H9 (cell line): ENCODE measurements at regions not wholly inside any gene's neighbourhood (a gene's known extent, or its start where the extent isn't known, plus 50 kb on each side); places are given as distances from the start of the nearest gene placed in this dataset.

Experiments used
- DNase-seq: peaks from one replicate; pipeline ENCODE4 v3.0.0-alpha.2; 2017
- H2AFZ ChIP-seq: one replicate; pipeline ENCODE4 v1.6.1; 2013; ENCODE audit warnings: mild to moderate bottlenecking, low read length, control low read depth, moderate library complexity
- H2AK5ac ChIP-seq: 2 replicates; pipeline ENCODE4 v1.6.1; 2013; ENCODE audit warnings: low read length, control low read depth, mixed read lengths; ENCODE audit not compliant: insufficient read length
- H2BK120ac ChIP-seq: one replicate; pipeline ENCODE4 v1.6.1; 2013; ENCODE audit warnings: low read depth, mild to moderate bottlenecking, low read length, control low read depth, inconsistent platforms; ENCODE audit not compliant: poor library complexity, severe bottlenecking
- H2BK12ac ChIP-seq: 2 replicates; pipeline ENCODE4 v1.6.1; 2013; ENCODE audit warnings: low read length, control low read depth, mixed read lengths, low read depth; ENCODE audit not compliant: insufficient read length
- H2BK15ac ChIP-seq: 2 replicates; pipeline ENCODE4 v1.6.1; 2013; ENCODE audit warnings: low read depth, low read length, control low read depth
- H2BK20ac ChIP-seq: one replicate; pipeline ENCODE4 v1.6.1; 2013; ENCODE audit warnings: low read depth, mild to moderate bottlenecking, low read length, control low read depth, inconsistent platforms; ENCODE audit not compliant: poor library complexity, severe bottlenecking
- H2BK5ac ChIP-seq: 2 replicates; pipeline ENCODE4 v1.6.1; 2013; ENCODE audit warnings: low read length, control low read depth, mixed read lengths; ENCODE audit not compliant: insufficient read length
- H3K14ac ChIP-seq: 2 replicates; pipeline ENCODE4 v1.6.1; 2013; ENCODE audit warnings: low read length, control low read depth; ENCODE audit not compliant: insufficient read depth
- H3K18ac ChIP-seq: 2 replicates; pipeline ENCODE4 v1.6.1; 2013; ENCODE audit warnings: low read depth, mild to moderate bottlenecking, mixed read lengths, low read length, control low read depth; ENCODE audit not compliant: insufficient read length
- H3K23ac ChIP-seq: 2 replicates; pipeline ENCODE4 v1.6.1; 2013; ENCODE audit warnings: low read length, control low read depth, mixed read lengths, low read depth; ENCODE audit not compliant: insufficient read length
- H3K23me2 ChIP-seq: 2 replicates; pipeline ENCODE4 v1.6.1; 2013; ENCODE audit warnings: low read depth, mild to moderate bottlenecking, mixed read lengths, low read length, control low read depth; ENCODE audit not compliant: insufficient read length, poor library complexity, severe bottlenecking
- H3K27ac ChIP-seq: 2 replicates; pipeline ENCODE4 v1.5.1; 2013; ENCODE audit warnings: low read length, control low read depth, mixed read lengths, low read depth; ENCODE audit not compliant: insufficient read length
- H3K27me3 ChIP-seq: 2 replicates; pipeline ENCODE4 v1.6.1; 2013; ENCODE audit warnings: low read length, control low read depth, inconsistent platforms; ENCODE audit not compliant: insufficient read depth
- H3K4ac ChIP-seq: 2 replicates; pipeline ENCODE4 v1.6.1; 2013; ENCODE audit warnings: low read depth, mild to moderate bottlenecking, control low read depth, inconsistent platforms, low read length, moderate library complexity
- H3K4me1 ChIP-seq: 2 replicates; pipeline ENCODE4 v1.6.1; 2013; ENCODE audit warnings: low read length, control low read depth, inconsistent platforms; ENCODE audit not compliant: insufficient read depth
- H3K4me2 ChIP-seq: 2 replicates; pipeline ENCODE4 v1.6.1; 2013; ENCODE audit warnings: low read length, control low read depth, mixed read lengths; ENCODE audit not compliant: insufficient read length, insufficient read depth
- H3K56ac ChIP-seq: 2 replicates; pipeline ENCODE4 v1.6.1; 2013; ENCODE audit warnings: low read depth, mild to moderate bottlenecking, mixed read lengths, low read length, control low read depth; ENCODE audit not compliant: insufficient read length
- H3K79me1 ChIP-seq: 2 replicates; pipeline ENCODE4 v1.6.1; 2013; ENCODE audit warnings: low read depth, mild to moderate bottlenecking, moderate library complexity, low read length, control low read depth, inconsistent platforms; ENCODE audit not compliant: insufficient read depth, poor library complexity, severe bottlenecking
- H3K79me2 ChIP-seq: 2 replicates; pipeline ENCODE4 v1.6.1; 2013; ENCODE audit warnings: low read length, control low read depth, inconsistent platforms; ENCODE audit not compliant: insufficient read depth
- H3K9ac ChIP-seq: 2 replicates; pipeline ENCODE4 v1.6.1; 2013; ENCODE audit warnings: low read length, control low read depth, mixed read lengths; ENCODE audit not compliant: insufficient read length; ENCODE audit errors: extremely low read depth
- H3K9me3 ChIP-seq: one replicate; pipeline ENCODE4 v1.6.1; 2013; ENCODE audit warnings: low read depth, low read length, inconsistent platforms; ENCODE audit not compliant: control insufficient read depth
- H3T11ph ChIP-seq: one replicate; pipeline ENCODE4 v1.6.1; 2013; ENCODE audit warnings: mild to moderate bottlenecking, low read length, control low read depth, inconsistent platforms
- H4K20me1 ChIP-seq: one replicate; pipeline ENCODE4 v1.6.1; 2013; ENCODE audit not compliant: control insufficient read depth, insufficient read length, insufficient read depth
- H4K5ac ChIP-seq: 2 replicates; pipeline ENCODE4 v1.6.1; 2013; ENCODE audit warnings: low read depth, mild to moderate bottlenecking, mixed read lengths, low read length, control low read depth; ENCODE audit not compliant: insufficient read length
- H4K8ac ChIP-seq: replicated peaks from 2 replicates; pipeline ENCODE4 v1.6.1; 2013; ENCODE audit warnings: low read length, control low read depth, mixed read lengths, low read depth; ENCODE audit not compliant: insufficient read length
- H4K91ac ChIP-seq: 2 replicates; pipeline ENCODE4 v1.6.1; 2013; ENCODE audit warnings: low read depth, mild to moderate bottlenecking, moderate library complexity, mixed read lengths, low read length, control low read depth; ENCODE audit not compliant: insufficient read length
- H3K27ac Mint-ChIP-seq, 3 experiments: 2 replicates in 2 of 3; 3 replicates in 1 of 3; pipeline ENCODE4 v1.8.0; 2020 to 2021; ENCODE audit warnings: mixed read lengths in 3 of 3, mild to moderate bottlenecking in 1 of 3, moderate library complexity in 1 of 3
- H3K27me3 Mint-ChIP-seq: 2 replicates; pipeline ENCODE4 v1.8.0; 2021; ENCODE audit warnings: low read depth, mild to moderate bottlenecking, moderate library complexity, mixed read lengths
- H3K36me3 Mint-ChIP-seq, 3 experiments: 2 replicates in 2 of 3; 3 replicates in 1 of 3; pipeline ENCODE4 v1.8.0; 2020 to 2021; ENCODE audit warnings: low read depth in 3 of 3, mixed read lengths in 3 of 3; ENCODE audit not compliant: insufficient read depth in 1 of 3
- H3K4me1 Mint-ChIP-seq, 2 experiments: 2 replicates each; pipeline ENCODE4 v1.8.0; 2020; ENCODE audit warnings: mixed read lengths in 2 of 2
- H3K4me3 Mint-ChIP-seq, 2 experiments: 2 replicates in 1 of 2; 3 replicates in 1 of 2; pipeline ENCODE4 v1.8.0; 2020 to 2021; ENCODE audit warnings: mild to moderate bottlenecking in 2 of 2, mixed read lengths in 2 of 2, moderate library complexity in 1 of 2
- H3K9me3 Mint-ChIP-seq, 2 experiments: 2 replicates in 1 of 2; 3 replicates in 1 of 2; pipeline ENCODE4 v1.8.0; 2020; ENCODE audit warnings: mild to moderate bottlenecking in 2 of 2, mixed read lengths in 2 of 2, moderate library complexity in 1 of 2
- TF ChIP-seq, protein P1 (sequence below): fragments of 200-600 bp; sonication (generic); conservative IDR thresholded peaks from 3 replicates; pipeline ENCODE4 v1.8.0; 2021; ENCODE audit warnings: antibody characterized with exemption, mild to moderate bottlenecking

DNA sequence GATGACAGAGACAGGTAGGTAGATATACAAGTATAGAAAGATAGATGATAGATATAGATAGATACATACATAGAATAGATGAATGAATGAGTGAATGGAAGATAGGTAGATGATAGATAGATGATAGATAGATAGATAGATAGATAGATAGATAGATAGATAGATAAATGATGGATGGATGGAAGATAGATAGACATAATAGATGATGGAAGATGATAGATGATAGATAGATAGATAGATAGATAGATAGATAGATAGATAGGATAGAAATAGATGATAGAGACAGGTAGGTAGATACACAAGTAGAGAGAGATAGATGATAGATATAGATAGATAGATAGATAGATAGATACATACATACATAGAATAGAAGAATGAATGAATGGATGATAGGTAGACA lies 510.1 kb upstream of the AUTS2 start:
- Mint-ChIP-seq H3K4me3 (no peak overlapping the region), H3K27me3 (peaks cover 7% of the 10 kb centered on the region), H3K36me3 (peaks cover 0 to 2% (median under 1%) of the 10 kb centered on the region in 3 experiments; a peak in 5 of 7 replicates), H3K9me3 (peaks cover 1 to 10% of the 10 kb centered on the region in 2 experiments), H3K4me1 (no peaks in the 10 kb centered on the region), H3K27ac (no peak overlapping the region)
- H2BK120ac ChIP-seq = no peak overlapping the region
- no peaks in the 10 kb centered on the region for H4K20me1 ChIP-seq
- no peak overlapping the region for H4K8ac ChIP-seq
- no peaks in the 10 kb centered on the region for H3K79me2 ChIP-seq
- no peak overlapping the region for H2BK12ac ChIP-seq
- no peak overlapping the region for H2BK5ac ChIP-seq
- no peaks in the 10 kb centered on the region for H3K27me3 ChIP-seq
- H3K56ac ChIP-seq = no peak overlapping the region
- no peak overlapping the region for H2AK5ac ChIP-seq
- H3K27ac ChIP-seq = no peak overlapping the region
- no peak overlapping the region for H4K5ac ChIP-seq
- no peak overlapping the region for H3K14ac ChIP-seq
- no peak overlapping the region for H3K4ac ChIP-seq
- no peak for DNase-seq
- TF ChIP-seq, protein P1, sequence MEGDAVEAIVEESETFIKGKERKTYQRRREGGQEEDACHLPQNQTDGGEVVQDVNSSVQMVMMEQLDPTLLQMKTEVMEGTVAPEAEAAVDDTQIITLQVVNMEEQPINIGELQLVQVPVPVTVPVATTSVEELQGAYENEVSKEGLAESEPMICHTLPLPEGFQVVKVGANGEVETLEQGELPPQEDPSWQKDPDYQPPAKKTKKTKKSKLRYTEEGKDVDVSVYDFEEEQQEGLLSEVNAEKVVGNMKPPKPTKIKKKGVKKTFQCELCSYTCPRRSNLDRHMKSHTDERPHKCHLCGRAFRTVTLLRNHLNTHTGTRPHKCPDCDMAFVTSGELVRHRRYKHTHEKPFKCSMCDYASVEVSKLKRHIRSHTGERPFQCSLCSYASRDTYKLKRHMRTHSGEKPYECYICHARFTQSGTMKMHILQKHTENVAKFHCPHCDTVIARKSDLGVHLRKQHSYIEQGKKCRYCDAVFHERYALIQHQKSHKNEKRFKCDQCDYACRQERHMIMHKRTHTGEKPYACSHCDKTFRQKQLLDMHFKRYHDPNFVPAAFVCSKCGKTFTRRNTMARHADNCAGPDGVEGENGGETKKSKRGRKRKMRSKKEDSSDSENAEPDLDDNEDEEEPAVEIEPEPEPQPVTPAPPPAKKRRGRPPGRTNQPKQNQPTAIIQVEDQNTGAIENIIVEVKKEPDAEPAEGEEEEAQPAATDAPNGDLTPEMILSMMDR = no peak
- H2BK15ac ChIP-seq = no peak overlapping the region
- H3K4me1 ChIP-seq = no peaks in the 10 kb centered on the region
- H3K4me2 ChIP-seq = no peak overlapping the region
- no peaks in the 10 kb centered on the region for H3K79me1 ChIP-seq
- H3K18ac ChIP-seq = no peak overlapping the region
- H3K9me3 ChIP-seq = peaks cover 7% of the 10 kb centered on the region
- no peak overlapping the region for H2AFZ ChIP-seq
- no peak overlapping the region for H3K9ac ChIP-seq
- no peak overlapping the region for H2BK20ac ChIP-seq
- no peak overlapping the region for H3K23ac ChIP-seq
- H4K91ac ChIP-seq = no peak overlapping the region
- no peak overlapping the region for H3T11ph ChIP-seq
- no peaks in the 10 kb centered on the region for H3K23me2 ChIP-seq
